NOMO-1 (cell line): ENCODE measurements at regions not wholly inside any gene's neighbourhood (a gene's known extent, or its start where the extent isn't known, plus 50 kb on each side); places are given as distances from the start of the nearest gene placed in this dataset.
"Not testable (repeated sequence)": the region's sequence is repeated elsewhere in the genome, so short reads cannot be mapped to it uniquely, and the experiment has no call there.

Source experiments
- DNase-seq, 2 experiments: peaks; one replicate each; lab custom pipeline; 2025; ENCODE audit not compliant: unreplicated experiment in 2 of 2; lab: John Stamatoyannopoulos, UW

GRCh38 chr15:20309966-20310365 lies 231.6 kb downstream of the GOLGA6L6 start:
- DNase-seq = not testable (repeated sequence)

GRCh38 chr15:20309395-20309794 lies 232.2 kb downstream of the GOLGA6L6 start:
- not testable (repeated sequence) for DNase-seq

GRCh38 chr15:20308027-20308690 lies 233.4 kb downstream of the GOLGA6L6 start:
- DNase-seq = not testable (repeated sequence)

GRCh38 chr15:20307137-20307536 lies 234.5 kb downstream of the GOLGA6L6 start:
- DNase-seq = not testable (repeated sequence)

- DNase-seq = not testable (repeated sequence)
Observed at GRCh38 chr15:20306497-20307106, 235.0 kb downstream of the GOLGA6L6 start.

- not testable (repeated sequence) for DNase-seq
Observed at GRCh38 chr15:20305912-20306311, 235.7 kb downstream of the GOLGA6L6 start.

- not testable (repeated sequence) for DNase-seq
Observed at GRCh38 chr15:20305015-20305465, 236.6 kb downstream of the GOLGA6L6 start.

- not testable (repeated sequence) for DNase-seq
Observed at GRCh38 chr15:20304282-20305014, 237.2 kb downstream of the GOLGA6L6 start.

- DNase-seq = not testable (repeated sequence)
Observed at GRCh38 chr15:20303248-20304171, 238.1 kb downstream of the GOLGA6L6 start.

- not testable (repeated sequence) for DNase-seq
Observed at GRCh38 chr15:20302141-20303069, 239.2 kb downstream of the GOLGA6L6 start.

- not testable (repeated sequence) for DNase-seq
Observed at GRCh38 chr15:20301471-20302081, 240.0 kb downstream of the GOLGA6L6 start.

- DNase-seq = not testable (repeated sequence)
Observed at GRCh38 chr15:20301041-20301390, 240.6 kb downstream of the GOLGA6L6 start.

- not testable (repeated sequence) for DNase-seq
Observed at GRCh38 chr15:20300351-20301040, 241.1 kb downstream of the GOLGA6L6 start.

- not testable (repeated sequence) for DNase-seq
Observed at GRCh38 chr15:20297603-20298123, 243.9 kb downstream of the GOLGA6L6 start.

- DNase-seq = not testable (repeated sequence)
Observed at GRCh38 chr15:20296261-20296660, 245.3 kb downstream of the GOLGA6L6 start.

GRCh38 chr15:20295238-20295811 lies 246.3 kb downstream of the GOLGA6L6 start:
- no peak for DNase-seq

GRCh38 chr15:20294651-20295237 lies 246.9 kb downstream of the GOLGA6L6 start:
- no peak for DNase-seq
